ENCODE measurements at regions not wholly inside any gene's neighbourhood (a gene's known extent, or its start where the extent isn't known, plus 50 kb on each side); places are given as distances from the start of the nearest gene placed in this dataset.

- Histone ChIP-seq H2BK15ac (ENCODE audit: low read depth, low read length) (no peak overlapping the region), H3K14ac (ENCODE audit: insufficient read depth, low read length) (no peak overlapping the region), H4K20me1 (ENCODE audit: control insufficient read depth, insufficient read depth, insufficient read length) (no peaks in the 10 kb centered on the region), H3K18ac (ENCODE audit: insufficient read length, low read depth, low read length) (no peak overlapping the region), H2AK5ac (ENCODE audit: insufficient read length, low read length) (no peak overlapping the region), H3K79me1 (ENCODE audit: insufficient read depth, low read depth, low read length, poor library complexity, severe bottlenecking) (no peaks in the 10 kb centered on the region), H2BK20ac (ENCODE audit: low read depth, low read length, poor library complexity, severe bottlenecking) (no peak overlapping the region), H2BK12ac (ENCODE audit: insufficient read length, low read depth, low read length) (no peak overlapping the region), H3K79me2 (ENCODE audit: insufficient read depth, low read length) (no peaks in the 10 kb centered on the region), H3K9ac (ENCODE audit: extremely low read depth, insufficient read length, low read length) (no peak overlapping the region), H3K27ac (ENCODE audit: insufficient read length, low read depth, low read length) (no peak overlapping the region), H4K8ac (replicated peaks; ENCODE audit: insufficient read length, low read depth, low read length) (no peak overlapping the region), H3K4me1 (ENCODE audit: insufficient read depth, low read length) (peaks cover 2% of the 10 kb centered on the region; the same call in 1 of the 2 replicates), H2BK120ac (ENCODE audit: low read depth, low read length, poor library complexity, severe bottlenecking) (no peak overlapping the region), H3K4ac (ENCODE audit: low read depth, low read length) (no peak overlapping the region), H2AFZ (ENCODE audit: low read length) (no peak overlapping the region), H3K9me3 (ENCODE audit: control insufficient read depth, low read depth, low read length) (no peaks in the 10 kb centered on the region), H3K27me3 (ENCODE audit: insufficient read depth, low read length) (no peaks in the 10 kb centered on the region), H2BK5ac (ENCODE audit: insufficient read length, low read length) (no peak overlapping the region), H4K5ac (ENCODE audit: insufficient read length, low read depth, low read length) (no peak overlapping the region), H3K23ac (ENCODE audit: insufficient read length, low read depth, low read length) (no peak overlapping the region), H3K23me2 (ENCODE audit: insufficient read length, low read depth, low read length, poor library complexity, severe bottlenecking) (no peaks in the 10 kb centered on the region), H3K4me2 (ENCODE audit: insufficient read depth, insufficient read length, low read length) (no peak overlapping the region), H3K56ac (ENCODE audit: insufficient read length, low read depth, low read length) (no peak overlapping the region), H4K91ac (ENCODE audit: insufficient read length, low read depth, low read length) (no peak overlapping the region), H3T11ph (ENCODE audit: low read length) (no peak overlapping the region)
- H3K36me3 Mint-ChIP-seq (ENCODE audit: insufficient read depth in 1 of 3, low read depth in 3 of 3), result peaks cover 0 to 8% (median 4%) of the 10 kb centered on the region in 3 experiments; a peak in 5 of 7 replicates
- DNase-seq, result no peak
- no peak overlapping the region for H3K4me3 Mint-ChIP-seq
- peaks cover 23 to 34% of the 10 kb centered on the region in 2 experiments for H3K4me1 Mint-ChIP-seq
- no peaks in the 10 kb centered on the region for H3K9me3 Mint-ChIP-seq
- no peak overlapping the region for H3K27ac Mint-ChIP-seq
- H3K27me3 Mint-ChIP-seq (ENCODE audit: low read depth), result no peaks in the 10 kb centered on the region
- no CpG with 5 or more reads among the region's 2 CpGs for WGBS (ENCODE audit: extremely low coverage, insufficient read length, low lambda C conversion rate)
- TF ChIP-seq, protein P1, sequence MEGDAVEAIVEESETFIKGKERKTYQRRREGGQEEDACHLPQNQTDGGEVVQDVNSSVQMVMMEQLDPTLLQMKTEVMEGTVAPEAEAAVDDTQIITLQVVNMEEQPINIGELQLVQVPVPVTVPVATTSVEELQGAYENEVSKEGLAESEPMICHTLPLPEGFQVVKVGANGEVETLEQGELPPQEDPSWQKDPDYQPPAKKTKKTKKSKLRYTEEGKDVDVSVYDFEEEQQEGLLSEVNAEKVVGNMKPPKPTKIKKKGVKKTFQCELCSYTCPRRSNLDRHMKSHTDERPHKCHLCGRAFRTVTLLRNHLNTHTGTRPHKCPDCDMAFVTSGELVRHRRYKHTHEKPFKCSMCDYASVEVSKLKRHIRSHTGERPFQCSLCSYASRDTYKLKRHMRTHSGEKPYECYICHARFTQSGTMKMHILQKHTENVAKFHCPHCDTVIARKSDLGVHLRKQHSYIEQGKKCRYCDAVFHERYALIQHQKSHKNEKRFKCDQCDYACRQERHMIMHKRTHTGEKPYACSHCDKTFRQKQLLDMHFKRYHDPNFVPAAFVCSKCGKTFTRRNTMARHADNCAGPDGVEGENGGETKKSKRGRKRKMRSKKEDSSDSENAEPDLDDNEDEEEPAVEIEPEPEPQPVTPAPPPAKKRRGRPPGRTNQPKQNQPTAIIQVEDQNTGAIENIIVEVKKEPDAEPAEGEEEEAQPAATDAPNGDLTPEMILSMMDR (conservative IDR thresholded peaks at IDR 0.05), result no peak
Measured at GRCh38 chr5:104755806-104756205, 1193.2 kb upstream of the NUDT12 start.
